Endodermal cell (in vitro differentiated cells): ENCODE measurements at regions not wholly inside any gene's neighbourhood (a gene's known extent, or its start where the extent isn't known, plus 50 kb on each side); places are given as distances from the start of the nearest gene placed in this dataset.

Experiments
- DNase-seq: peaks from one replicate; pipeline ENCODE4 v3.0.0-alpha.2; 2017
- H3K27ac ChIP-seq: 2 replicates; pipeline ENCODE4 v1.5.1; 2013; ENCODE audit warnings: mild to moderate bottlenecking, low read depth, low read length, moderate library complexity
- H3K27me3 ChIP-seq: 2 replicates; pipeline ENCODE4 v1.6.1; 2013; ENCODE audit warnings: mild to moderate bottlenecking, low read length, moderate library complexity; ENCODE audit not compliant: insufficient read depth, control insufficient read depth, poor library complexity, severe bottlenecking
- H3K36me3 ChIP-seq: 2 replicates; pipeline ENCODE4 v1.7.0; 2013; ENCODE audit warnings: mild to moderate bottlenecking, low read length, moderate library complexity; ENCODE audit not compliant: control insufficient read depth, insufficient read depth
- H3K4me1 ChIP-seq: one replicate; pipeline ENCODE4 v1.7.0; 2013; ENCODE audit warnings: low read length; ENCODE audit not compliant: control insufficient read depth, insufficient read depth
- H3K4me3 ChIP-seq: 2 replicates; pipeline ENCODE4 v1.5.1; 2013; ENCODE audit warnings: mild to moderate bottlenecking, low read length, moderate library complexity
- H3K9ac ChIP-seq: 2 replicates; pipeline ENCODE4 v1.6.1; 2013; ENCODE audit warnings: mild to moderate bottlenecking, low read length, moderate library complexity; ENCODE audit not compliant: poor library complexity, severe bottlenecking; ENCODE audit errors: extremely low read depth
- H3K9me3 ChIP-seq: 2 replicates; pipeline ENCODE4 v1.6.1; 2013; ENCODE audit warnings: mild to moderate bottlenecking, low read length, moderate library complexity; ENCODE audit not compliant: control insufficient read depth
- H3K27ac Mint-ChIP-seq: 2 replicates; pipeline ENCODE4 v1.8.0; 2020; ENCODE audit warnings: mixed read lengths
- H3K27me3 Mint-ChIP-seq: 2 replicates; pipeline ENCODE4 v1.8.0; 2021; ENCODE audit warnings: mild to moderate bottlenecking, mixed read lengths; ENCODE audit not compliant: insufficient read depth
- H3K36me3 Mint-ChIP-seq: 2 replicates; pipeline ENCODE4 v1.8.0; 2020; ENCODE audit warnings: low read depth, mixed read lengths
- H3K4me1 Mint-ChIP-seq: 2 replicates; pipeline ENCODE4 v1.8.0; 2020; ENCODE audit warnings: mixed read lengths
- H3K4me3 Mint-ChIP-seq: 2 replicates; pipeline ENCODE4 v1.8.0; 2020; ENCODE audit warnings: mild to moderate bottlenecking, moderate library complexity, mixed read lengths
- H3K9me3 Mint-ChIP-seq: 2 replicates; pipeline ENCODE4 v1.8.0; 2020; ENCODE audit warnings: mild to moderate bottlenecking, mixed read lengths
- WGBS, 2 experiments: methylation state at CpG; one replicate each; pipeline versions ENCODE4 v1.1.5 to v1.1.7; 2013; ENCODE audit warnings: missing lambda C conversion rate in 2 of 2, mixed read lengths in 1 of 2; ENCODE audit not compliant: insufficient coverage in 1 of 2, insufficient read length in 1 of 2; 5-methylcytosine and 5-hydroxymethylcytosine counted together
- TF ChIP-seq, protein P1 (sequence below): fragments of 200-600 bp; sonication (generic); conservative IDR thresholded peaks from 2 replicates; pipeline ENCODE4 v1.5.0; 2021; ENCODE audit warnings: antibody characterized with exemption, mild to moderate bottlenecking

DNA sequence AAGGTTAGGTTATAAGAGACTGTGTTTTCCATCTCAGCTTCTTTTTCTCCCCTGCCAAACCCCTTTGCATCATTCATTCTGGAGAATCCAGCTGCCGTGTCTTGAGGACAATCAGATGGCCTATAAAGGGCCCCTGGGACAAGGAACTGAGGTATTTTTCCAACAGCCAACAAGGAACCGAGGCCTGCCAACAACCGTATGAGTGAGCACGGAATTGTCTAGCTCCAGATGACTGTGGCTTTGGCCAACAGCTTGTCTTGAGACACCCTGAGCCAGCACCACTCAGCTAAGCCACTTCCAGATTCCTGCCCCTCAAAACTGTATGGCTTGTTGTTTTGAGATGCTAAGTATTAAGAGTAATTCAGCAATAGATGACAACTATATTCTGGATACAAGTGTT, 433.7 kb upstream of the HSF2 start:
- Mint-ChIP-seq H3K9me3 (no peaks in the 10 kb centered on the region), H3K27ac (no peak overlapping the region), H3K4me1 (peaks cover 6% of the 10 kb centered on the region), H3K4me3 (no peak overlapping the region), H3K36me3 (no peaks in the 10 kb centered on the region), H3K27me3 (no peaks in the 10 kb centered on the region)
- no peak for DNase-seq
- 93 to 100% methylated on average over 4 of the region's 4 CpGs for WGBS, 2 experiments
- TF ChIP-seq, protein P1, sequence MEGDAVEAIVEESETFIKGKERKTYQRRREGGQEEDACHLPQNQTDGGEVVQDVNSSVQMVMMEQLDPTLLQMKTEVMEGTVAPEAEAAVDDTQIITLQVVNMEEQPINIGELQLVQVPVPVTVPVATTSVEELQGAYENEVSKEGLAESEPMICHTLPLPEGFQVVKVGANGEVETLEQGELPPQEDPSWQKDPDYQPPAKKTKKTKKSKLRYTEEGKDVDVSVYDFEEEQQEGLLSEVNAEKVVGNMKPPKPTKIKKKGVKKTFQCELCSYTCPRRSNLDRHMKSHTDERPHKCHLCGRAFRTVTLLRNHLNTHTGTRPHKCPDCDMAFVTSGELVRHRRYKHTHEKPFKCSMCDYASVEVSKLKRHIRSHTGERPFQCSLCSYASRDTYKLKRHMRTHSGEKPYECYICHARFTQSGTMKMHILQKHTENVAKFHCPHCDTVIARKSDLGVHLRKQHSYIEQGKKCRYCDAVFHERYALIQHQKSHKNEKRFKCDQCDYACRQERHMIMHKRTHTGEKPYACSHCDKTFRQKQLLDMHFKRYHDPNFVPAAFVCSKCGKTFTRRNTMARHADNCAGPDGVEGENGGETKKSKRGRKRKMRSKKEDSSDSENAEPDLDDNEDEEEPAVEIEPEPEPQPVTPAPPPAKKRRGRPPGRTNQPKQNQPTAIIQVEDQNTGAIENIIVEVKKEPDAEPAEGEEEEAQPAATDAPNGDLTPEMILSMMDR: no peak
- H3K9ac ChIP-seq: no peak overlapping the region
- no peaks in the 10 kb centered on the region for H3K9me3 ChIP-seq
- H3K27ac ChIP-seq: no peak overlapping the region
- H3K4me3 ChIP-seq: no peak overlapping the region
- no peaks in the 10 kb centered on the region for H3K4me1 ChIP-seq
- H3K36me3 ChIP-seq: no peaks in the 10 kb centered on the region
- no peaks in the 10 kb centered on the region for H3K27me3 ChIP-seq

DNA sequence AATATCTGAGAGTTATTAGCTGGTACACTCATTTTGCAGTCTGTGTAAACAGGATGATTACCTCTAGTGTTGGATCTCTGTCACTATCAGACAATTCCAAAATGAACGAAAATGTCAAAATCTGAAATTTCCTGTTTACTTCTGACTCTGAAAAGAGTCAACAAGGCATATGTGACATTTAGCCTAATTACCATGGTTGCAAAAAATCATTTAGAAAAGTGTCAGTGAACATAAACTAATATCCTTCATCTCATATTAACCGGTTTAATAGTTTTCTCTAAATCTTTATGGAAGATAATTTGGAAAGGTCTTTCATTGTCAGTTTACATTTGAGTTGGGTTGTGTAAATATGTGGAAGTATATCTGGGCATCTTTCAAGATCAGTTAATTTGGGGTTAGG, 431.8 kb upstream of the HSF2 start:
- no peak for DNase-seq
- H3K9me3 ChIP-seq: no peaks in the 10 kb centered on the region
- H3K4me3 Mint-ChIP-seq: no peak overlapping the region
- no peaks in the 10 kb centered on the region for H3K27me3 ChIP-seq
- H3K9ac ChIP-seq: no peak overlapping the region
- no peaks in the 10 kb centered on the region for H3K4me1 Mint-ChIP-seq
- whole genome bisulfite sequencing, 2 experiments: 96 to 100% methylated on average over 1 to 2 of the region's 2 CpGs
- no peaks in the 10 kb centered on the region for H3K4me1 ChIP-seq
- no peaks in the 10 kb centered on the region for H3K9me3 Mint-ChIP-seq
- H3K27ac Mint-ChIP-seq: no peak overlapping the region
- TF ChIP-seq, protein P1: no peak
- H3K36me3 Mint-ChIP-seq: no peaks in the 10 kb centered on the region
- H3K27ac ChIP-seq: no peak overlapping the region
- H3K27me3 Mint-ChIP-seq: no peaks in the 10 kb centered on the region
- no peaks in the 10 kb centered on the region for H3K36me3 ChIP-seq
- no peak overlapping the region for H3K4me3 ChIP-seq

DNA sequence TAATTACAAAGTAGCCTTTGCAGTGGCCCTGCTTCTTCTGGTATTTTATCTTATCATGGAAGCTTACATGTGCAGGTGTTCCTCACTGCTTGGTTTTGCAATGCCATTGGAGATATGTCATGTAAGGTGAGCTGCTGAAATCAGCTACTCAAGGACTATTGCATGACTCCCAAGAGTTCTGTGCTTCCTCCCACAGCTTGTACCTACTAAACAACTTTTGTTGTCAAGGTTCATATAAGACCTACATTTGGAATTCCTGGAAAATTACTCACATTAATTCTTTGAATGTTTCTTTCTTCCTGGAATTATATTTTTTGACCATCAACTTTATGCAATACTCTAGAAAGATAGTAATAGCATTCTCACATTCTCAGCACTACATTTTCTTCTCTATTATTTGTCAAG, 427.5 kb upstream of the HSF2 start:
- no peak for DNase-seq
- Mint-ChIP-seq H3K27me3 (no peaks in the 10 kb centered on the region), H3K36me3 (peaks cover 2% of the 10 kb centered on the region)

More for the DNA sequence above, 427.5 kb upstream of the HSF2 start:
- H3K9me3 Mint-ChIP-seq: peaks cover 17% of the 10 kb centered on the region
- Histone ChIP-seq H3K4me1 (no peaks in the 10 kb centered on the region), H3K9ac (no peak overlapping the region), H3K27ac (no peak overlapping the region), H3K4me3 (no peak overlapping the region), H3K9me3 (peaks cover 9% of the 10 kb centered on the region), H3K27me3 (no peaks in the 10 kb centered on the region), H3K36me3 (no peaks in the 10 kb centered on the region)
- H3K4me1 Mint-ChIP-seq: no peaks in the 10 kb centered on the region
- no peak overlapping the region for H3K4me3 Mint-ChIP-seq
- no peak overlapping the region for H3K27ac Mint-ChIP-seq
- TF ChIP-seq, protein P1: no peak
